ENCODE measurements at regions not wholly inside any gene's neighbourhood (a gene's known extent, or its start where the extent isn't known, plus 50 kb on each side); places are given as distances from the start of the nearest gene placed in this dataset.

DNA sequence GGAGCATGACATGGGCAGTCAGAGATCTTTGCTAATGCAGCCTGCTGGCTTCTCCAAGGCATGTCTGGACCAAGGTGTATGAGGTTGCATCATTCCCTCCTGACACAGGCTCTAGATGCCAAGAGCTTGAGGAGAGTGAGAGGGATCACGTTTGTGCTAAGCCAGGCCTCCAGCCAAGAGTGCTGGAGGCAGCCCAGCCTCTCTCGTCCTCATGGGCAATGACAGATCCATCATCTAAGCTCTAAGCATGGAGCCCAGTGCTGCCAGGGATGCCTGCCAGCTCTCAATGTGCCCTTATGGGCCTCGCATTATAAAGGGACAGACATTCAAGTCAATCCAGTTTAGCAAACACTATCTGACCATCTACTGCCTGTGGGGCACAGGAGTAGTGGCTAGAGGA, 136.3 kb upstream of the VSTM2B start:
- TF ChIP-seq POLR2A (IDR thresholded peaks at IDR 0.05; ENCODE audit: low read depth, low read length) (no peak), SPI1 (IDR thresholded peaks at IDR 0.05; ENCODE audit: low read depth, low read length) (no peak), POLR2AphosphoS5 (IDR thresholded peaks at IDR 0.05; ENCODE audit: low read depth, low read length) (no peak), TAF1 (IDR thresholded peaks at IDR 0.05; ENCODE audit: low read depth, low read length) (no peak), POU2F2 (IDR thresholded peaks at IDR 0.05; ENCODE audit: low read depth, low read length) (no peak)
